OCI-LY1 (cell line): ENCODE measurements at regions not wholly inside any gene's neighbourhood (a gene's known extent, or its start where the extent isn't known, plus 50 kb on each side); places are given as distances from the start of the nearest gene placed in this dataset.

ENCODE experiments used
- H2AFZ ChIP-seq: fragments of 200-600 bp; sonication (generic), shearing (Covaris generic); 2 replicates; pipeline ENCODE4 v1.6.0; 2014; ENCODE audit warnings: antibody characterized with exemption, mild to moderate bottlenecking, low read length
- H3F3A ChIP-seq: fragments of 200-600 bp; sonication (generic), shearing (Covaris generic); 2 replicates; pipeline ENCODE4 v1.6.0; 2014; ENCODE audit warnings: mild to moderate bottlenecking, antibody characterized with exemption, low read length, moderate library complexity; ENCODE audit not compliant: insufficient read depth
- H3K27ac ChIP-seq: fragments of 200-600 bp; sonication (generic); 2 replicates; pipeline ENCODE4 v1.5.1; 2014; ENCODE audit warnings: low read length, mixed run types, mild to moderate bottlenecking, low read depth; ENCODE audit not compliant: poor library complexity, severe bottlenecking
- H3K27me3 ChIP-seq: fragments of 200-600 bp; sonication (generic); 2 replicates; pipeline ENCODE4 v1.6.0; 2014; ENCODE audit warnings: antibody characterized with exemption, mild to moderate bottlenecking, low read length, moderate library complexity; ENCODE audit not compliant: insufficient read depth
- H3K36me3 ChIP-seq: fragments of 200-600 bp; sonication (generic); 2 replicates; pipeline ENCODE4 v1.6.1; 2014; ENCODE audit warnings: mild to moderate bottlenecking, antibody characterized with exemption, low read length, moderate library complexity, mixed read lengths; ENCODE audit not compliant: insufficient read depth
- H3K4me1 ChIP-seq: fragments of 200-600 bp; sonication (generic); 2 replicates; pipeline ENCODE4 v1.5.1; 2014; ENCODE audit warnings: mild to moderate bottlenecking, low read length, moderate library complexity; ENCODE audit not compliant: insufficient read depth, severe bottlenecking
- H3K4me2 ChIP-seq: fragments of 200-600 bp; sonication (generic), shearing (Covaris generic); 2 replicates; pipeline ENCODE4 v1.6.1; 2014; ENCODE audit warnings: low read length
- H3K4me3 ChIP-seq: fragments of 200-600 bp; sonication (generic); 2 replicates; pipeline ENCODE4 v1.5.1; 2014; ENCODE audit warnings: low read length, low read depth, mild to moderate bottlenecking, mixed read lengths; ENCODE audit not compliant: poor library complexity, severe bottlenecking
- H3K79me2 ChIP-seq: fragments of 200-600 bp; shearing (Covaris generic); 2 replicates; pipeline ENCODE4 v1.6.1; 2016; ENCODE audit warnings: mixed run types, low read length, mixed read lengths; ENCODE audit not compliant: insufficient read depth
- H3K9ac ChIP-seq: fragments of 200-600 bp; sonication (generic), shearing (Covaris generic); 2 replicates; pipeline ENCODE4 v1.6.1; 2014; ENCODE audit warnings: mild to moderate bottlenecking, low read length, mixed read lengths
- H3K9me2 ChIP-seq: fragments of 200-600 bp; sonication (generic), shearing (Covaris generic); 2 replicates; pipeline ENCODE4 v1.6.1; 2014; ENCODE audit warnings: low read depth, mild to moderate bottlenecking, low read length, mixed read lengths
- H3K9me3 ChIP-seq: fragments of 200-600 bp; shearing (Covaris generic); 2 replicates; pipeline ENCODE4 v1.6.1; 2014; ENCODE audit warnings: low read length, mixed read lengths
- H4K20me1 ChIP-seq: fragments of 200-600 bp; sonication (generic), shearing (Covaris generic); 2 replicates; pipeline ENCODE4 v1.6.0; 2016; ENCODE audit warnings: mild to moderate bottlenecking, low read length; ENCODE audit not compliant: insufficient read depth
- CTCF ChIP-seq: fragments of 200-600 bp; sonication (generic), shearing (Covaris generic); IDR thresholded peaks from 2 replicates; pipeline ENCODE4 v1.5.1; 2017; ENCODE audit warnings: mild to moderate bottlenecking, antibody characterized with exemption, low read length, moderate library complexity, mixed read lengths
- EZH2 ChIP-seq: fragments of 200-600 bp; sonication (generic), shearing (Covaris generic); IDR thresholded peaks from 2 replicates; pipeline ENCODE4 v1.8.0; 2017; ENCODE audit warnings: borderline replicate concordance, mixed run types, mild to moderate bottlenecking, antibody characterized with exemption, low read length, moderate library complexity, mixed read lengths

GRCh38 chr14:76926521-76927251 is 100.5 kb downstream of the LRRC74A start:
- no peaks in the 10 kb centered on the region for H4K20me1 ChIP-seq
- no peak overlapping the region for H2AFZ ChIP-seq
- no peaks in the 10 kb centered on the region for H3K9me2 ChIP-seq
- no peak overlapping the region for H3K27ac ChIP-seq
- H3K79me2 ChIP-seq, result no peaks in the 10 kb centered on the region
- H3K4me1 ChIP-seq, result peaks cover 13% of the 10 kb centered on the region
- H3K9ac ChIP-seq, result no peak overlapping the region
- no peak overlapping the region for H3K4me3 ChIP-seq
- peaks cover 6% of the 10 kb centered on the region; the same call in 1 of the 2 replicates for H3K27me3 ChIP-seq
- H3K4me2 ChIP-seq, result no peak overlapping the region
- TF ChIP-seq CTCF, result no peak
- no peaks in the 10 kb centered on the region for H3K36me3 ChIP-seq
- no peaks in the 10 kb centered on the region for H3F3A ChIP-seq
- no peaks in the 10 kb centered on the region for H3K9me3 ChIP-seq

- H3K27me3 ChIP-seq, result no peaks in the 10 kb centered on the region; the same call in 1 of the 2 replicates
- no peak overlapping the region for H2AFZ ChIP-seq
- H4K20me1 ChIP-seq, result no peaks in the 10 kb centered on the region
- no peak overlapping the region for H3K4me3 ChIP-seq
- H3F3A ChIP-seq, result no peaks in the 10 kb centered on the region
- peaks cover 17% of the 10 kb centered on the region for H3K4me1 ChIP-seq
- H3K79me2 ChIP-seq, result no peaks in the 10 kb centered on the region
- H3K9ac ChIP-seq, result no peak overlapping the region
- H3K4me2 ChIP-seq, result no peak overlapping the region
- no peak overlapping the region for H3K27ac ChIP-seq
- H3K9me2 ChIP-seq, result no peaks in the 10 kb centered on the region
- no peaks in the 10 kb centered on the region for H3K36me3 ChIP-seq
- H3K9me3 ChIP-seq, result no peaks in the 10 kb centered on the region
- no peak for TF ChIP-seq CTCF
- TF ChIP-seq EZH2, result no peak
These were observed 98.9 kb downstream of the LRRC74A start for GRCh38 chr14:76925097-76925441.

- H3K79me2 ChIP-seq, result no peaks in the 10 kb centered on the region
- no peaks in the 10 kb centered on the region for H3K9me3 ChIP-seq
- no peak overlapping the region for H3K4me3 ChIP-seq
- H3K9me2 ChIP-seq, result no peaks in the 10 kb centered on the region
- H3K36me3 ChIP-seq, result no peaks in the 10 kb centered on the region
- H3K9ac ChIP-seq, result no peak overlapping the region
- no peaks in the 10 kb centered on the region for H3F3A ChIP-seq
- H2AFZ ChIP-seq, result no peak overlapping the region
- H3K4me2 ChIP-seq, result no peak overlapping the region
- H3K27me3 ChIP-seq, result no peaks in the 10 kb centered on the region; the same call in 1 of the 2 replicates
- no peaks in the 10 kb centered on the region for H4K20me1 ChIP-seq
- TF ChIP-seq CTCF, result no peak
- TF ChIP-seq EZH2, result no peak
- no peak overlapping the region for H3K27ac ChIP-seq
- peaks cover 22% of the 10 kb centered on the region for H3K4me1 ChIP-seq
These were observed 98.3 kb downstream of the LRRC74A start for GRCh38 chr14:76924371-76925096.
